Activated naive CD8-positive, alpha-beta T cell treated with anti-CD3 and anti-CD28 coated beads for 36 hours (primary cell): ENCODE measurements at regions not wholly inside any gene's neighbourhood (a gene's known extent, or its start where the extent isn't known, plus 50 kb on each side); places are given as distances from the start of the nearest gene placed in this dataset.

ENCODE experiments used
- DNase-seq: peaks from one replicate; pipeline ENCODE4 v3.0.0; 2021
- H3K27ac Mint-ChIP-seq: one replicate; pipeline ENCODE4 v1.8.0; 2022; ENCODE audit warnings: mild to moderate bottlenecking, moderate library complexity, mixed read lengths
- H3K27me3 Mint-ChIP-seq: one replicate; pipeline ENCODE4 v1.8.0; 2022; ENCODE audit warnings: mild to moderate bottlenecking, mixed read lengths
- H3K36me3 Mint-ChIP-seq: one replicate; pipeline ENCODE4 v1.8.0; 2021; ENCODE audit warnings: mild to moderate bottlenecking, mixed read lengths
- H3K4me1 Mint-ChIP-seq: one replicate; pipeline ENCODE4 v1.8.0; 2021; ENCODE audit warnings: mixed read lengths
- H3K4me3 Mint-ChIP-seq: one replicate; pipeline ENCODE4 v1.8.0; 2022; ENCODE audit warnings: mild to moderate bottlenecking, moderate library complexity, mixed read lengths
- H3K9me3 Mint-ChIP-seq: one replicate; pipeline ENCODE4 v1.8.0; 2022; ENCODE audit warnings: mixed read lengths

DNA sequence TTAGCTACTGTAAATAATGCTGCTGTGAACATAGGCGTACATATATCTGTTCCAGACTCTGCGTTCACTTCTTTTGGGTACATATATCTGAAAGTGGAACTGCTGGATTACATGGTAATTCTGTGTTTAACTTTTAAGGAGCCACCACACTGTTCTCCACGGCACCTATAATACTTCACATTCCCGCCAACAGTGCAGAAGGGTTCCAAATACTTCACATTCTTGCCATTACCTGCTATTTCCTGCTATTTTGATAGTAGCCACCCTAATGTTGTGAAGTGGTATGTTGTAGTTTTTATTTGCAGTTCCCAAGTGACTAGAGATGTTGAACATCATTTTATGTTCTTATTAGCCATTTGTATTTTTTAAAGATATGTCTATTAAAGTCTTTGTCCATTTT is 377.4 kb upstream of the SLC10A2 start:
- H3K27me3 Mint-ChIP-seq = no peaks in the 10 kb centered on the region
- H3K9me3 Mint-ChIP-seq = no peaks in the 10 kb centered on the region
- no peaks in the 10 kb centered on the region for H3K36me3 Mint-ChIP-seq
- H3K27ac Mint-ChIP-seq = no peak overlapping the region
- DNase-seq = no peak
- H3K4me3 Mint-ChIP-seq = no peak overlapping the region
- no peaks in the 10 kb centered on the region for H3K4me1 Mint-ChIP-seq

GRCh38 chr13:103437651-103438050 is 371.4 kb upstream of the SLC10A2 start:
- H3K27me3 Mint-ChIP-seq = no peaks in the 10 kb centered on the region
- H3K4me1 Mint-ChIP-seq = no peaks in the 10 kb centered on the region
- no peak overlapping the region for H3K27ac Mint-ChIP-seq
- no peak for DNase-seq
- no peak overlapping the region for H3K4me3 Mint-ChIP-seq
- H3K36me3 Mint-ChIP-seq = no peaks in the 10 kb centered on the region
- no peaks in the 10 kb centered on the region for H3K9me3 Mint-ChIP-seq

GRCh38 chr13:103436057-103436654 is 369.9 kb upstream of the SLC10A2 start:
- H3K27ac Mint-ChIP-seq = no peak overlapping the region
- H3K27me3 Mint-ChIP-seq = no peaks in the 10 kb centered on the region
- H3K9me3 Mint-ChIP-seq = no peaks in the 10 kb centered on the region
- DNase-seq = no peak
- no peak overlapping the region for H3K4me3 Mint-ChIP-seq
- H3K4me1 Mint-ChIP-seq = no peaks in the 10 kb centered on the region
- no peaks in the 10 kb centered on the region for H3K36me3 Mint-ChIP-seq

DNA sequence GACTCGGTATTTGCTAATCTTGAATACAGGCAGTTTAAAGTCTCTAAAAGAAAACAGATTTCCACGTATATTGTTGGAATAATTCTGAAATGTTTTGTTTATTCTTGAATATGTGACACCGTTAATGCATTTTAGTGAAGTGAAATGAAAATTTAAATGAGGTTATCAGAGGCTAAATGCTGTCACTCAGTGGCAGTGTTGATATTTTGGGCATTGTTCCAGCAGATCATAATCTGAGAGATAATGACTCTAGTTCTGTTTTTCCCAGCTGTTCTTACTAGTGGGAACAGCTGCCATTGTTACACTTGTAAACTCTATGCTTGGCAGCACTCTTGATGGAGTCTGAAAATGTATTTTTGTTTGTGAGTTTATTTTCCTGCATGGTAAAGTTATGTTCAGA is 365.6 kb upstream of the SLC10A2 start:
- Mint-ChIP-seq H3K4me1 (no peaks in the 10 kb centered on the region), H3K9me3 (peaks cover 3% of the 10 kb centered on the region), H3K27me3 (no peaks in the 10 kb centered on the region), H3K4me3 (no peak overlapping the region), H3K27ac (no peak overlapping the region), H3K36me3 (no peaks in the 10 kb centered on the region)
- no peak for DNase-seq

DNA sequence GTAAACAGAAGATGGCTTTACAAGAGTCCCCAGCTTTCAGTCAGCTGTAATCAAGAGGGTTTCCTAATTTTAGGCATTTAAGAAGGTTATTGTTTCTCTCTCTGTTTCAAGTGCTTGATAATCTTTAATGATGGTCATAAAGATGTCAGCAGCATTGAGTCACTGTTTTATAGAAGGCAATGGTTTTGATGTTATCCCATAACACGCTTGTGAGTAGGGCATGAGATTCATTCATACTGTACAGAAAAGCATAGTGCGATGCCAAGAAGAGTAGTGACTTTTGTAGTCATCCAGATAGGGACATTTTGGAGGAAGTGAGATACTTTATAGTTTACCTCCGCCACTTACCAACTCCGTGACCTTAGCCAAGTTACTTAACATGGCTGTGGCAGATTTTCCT is 364.2 kb upstream of the SLC10A2 start:
- H3K4me3 Mint-ChIP-seq = no peak overlapping the region

GRCh38 chr13:103410002-103410401 is 343.8 kb upstream of the SLC10A2 start:
- no peak for DNase-seq
- H3K4me1 Mint-ChIP-seq = no peaks in the 10 kb centered on the region
- no peaks in the 10 kb centered on the region for H3K9me3 Mint-ChIP-seq
- no peaks in the 10 kb centered on the region for H3K27me3 Mint-ChIP-seq
- no peak overlapping the region for H3K27ac Mint-ChIP-seq
- H3K4me3 Mint-ChIP-seq = no peak overlapping the region
- H3K36me3 Mint-ChIP-seq = no peaks in the 10 kb centered on the region

More for the DNA sequence above, 364.2 kb upstream of the SLC10A2 start:
- Mint-ChIP-seq H3K36me3 (no peaks in the 10 kb centered on the region), H3K9me3 (peaks cover 3% of the 10 kb centered on the region), H3K27me3 (no peaks in the 10 kb centered on the region), H3K4me1 (no peaks in the 10 kb centered on the region), H3K27ac (no peak overlapping the region)
- no peak for DNase-seq

DNA sequence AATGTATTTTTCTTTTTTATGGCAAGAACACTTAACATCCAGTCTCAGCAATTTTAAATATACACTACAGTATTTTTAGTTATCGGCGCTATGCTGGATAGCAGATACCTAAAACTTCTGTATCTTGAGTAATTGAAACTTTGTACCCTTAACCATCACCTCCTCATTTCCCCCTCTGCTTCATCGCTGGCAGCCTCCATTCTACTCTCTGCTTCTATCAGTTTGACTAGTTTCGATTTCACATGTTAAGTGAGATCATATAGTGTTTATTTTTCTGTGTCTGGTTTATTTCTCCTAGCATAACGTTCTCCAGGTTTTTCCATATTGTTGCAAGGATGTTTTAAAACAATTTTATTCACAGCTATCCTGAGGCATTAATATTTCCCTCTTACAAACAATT is 340.8 kb upstream of the SLC10A2 start:
- Mint-ChIP-seq H3K27me3 (no peaks in the 10 kb centered on the region), H3K27ac (no peak overlapping the region), H3K36me3 (no peaks in the 10 kb centered on the region), H3K4me3 (no peak overlapping the region), H3K9me3 (no peaks in the 10 kb centered on the region), H3K4me1 (no peaks in the 10 kb centered on the region)
- no peak for DNase-seq

DNA sequence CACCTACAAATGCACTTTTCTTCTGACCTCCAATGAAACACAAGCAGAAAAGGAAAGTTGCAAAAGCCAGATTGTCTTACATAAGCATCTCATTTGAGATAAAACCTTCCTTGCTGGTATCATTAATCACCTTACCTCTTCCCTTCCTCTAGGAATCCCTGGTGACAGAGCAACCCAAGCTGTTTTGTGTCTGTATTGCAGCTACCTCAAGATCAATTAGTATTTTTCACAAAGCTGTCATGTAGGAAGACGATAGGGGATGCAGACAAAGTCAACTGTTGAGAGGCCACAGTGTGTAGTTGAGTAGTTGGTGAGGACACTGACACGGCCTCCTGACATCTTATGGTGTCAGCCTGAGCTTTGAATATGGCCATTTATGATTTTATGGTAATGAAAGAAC is 339.1 kb upstream of the SLC10A2 start:
- Mint-ChIP-seq H3K4me1 (no peaks in the 10 kb centered on the region), H3K27ac (no peak overlapping the region), H3K36me3 (no peaks in the 10 kb centered on the region), H3K9me3 (no peaks in the 10 kb centered on the region), H3K4me3 (no peak overlapping the region), H3K27me3 (no peaks in the 10 kb centered on the region)
- DNase-seq = no peak

DNA sequence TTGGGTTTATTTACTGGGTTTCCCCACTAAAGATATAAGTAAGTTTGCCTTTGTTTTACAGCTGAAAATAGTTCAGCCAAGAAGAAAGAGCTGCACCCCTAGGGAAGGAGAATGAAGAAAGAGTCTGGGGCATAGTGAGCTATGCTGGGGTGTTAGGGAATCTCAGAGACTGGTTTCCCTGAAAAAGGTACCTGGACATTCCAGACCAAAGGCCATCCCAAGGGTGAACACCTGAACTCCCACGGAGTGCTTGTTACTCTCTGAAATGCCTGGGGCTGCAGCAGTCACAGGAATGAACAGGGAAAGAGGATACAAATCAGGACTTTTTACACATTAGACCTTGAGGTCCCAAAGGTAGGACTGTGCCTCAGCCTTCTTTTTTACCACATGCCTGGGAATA is 337.6 kb upstream of the SLC10A2 start:
- Mint-ChIP-seq H3K4me3 (no peak overlapping the region), H3K9me3 (no peaks in the 10 kb centered on the region), H3K27ac (no peak overlapping the region), H3K4me1 (no peaks in the 10 kb centered on the region), H3K36me3 (no peaks in the 10 kb centered on the region), H3K27me3 (no peaks in the 10 kb centered on the region)
- DNase-seq = no peak

- H3K9me3 Mint-ChIP-seq = peaks cover under 1% of the 10 kb centered on the region
Observed at GRCh38 chr13:103403148-103403740, 337.0 kb upstream of the SLC10A2 start.

DNA sequence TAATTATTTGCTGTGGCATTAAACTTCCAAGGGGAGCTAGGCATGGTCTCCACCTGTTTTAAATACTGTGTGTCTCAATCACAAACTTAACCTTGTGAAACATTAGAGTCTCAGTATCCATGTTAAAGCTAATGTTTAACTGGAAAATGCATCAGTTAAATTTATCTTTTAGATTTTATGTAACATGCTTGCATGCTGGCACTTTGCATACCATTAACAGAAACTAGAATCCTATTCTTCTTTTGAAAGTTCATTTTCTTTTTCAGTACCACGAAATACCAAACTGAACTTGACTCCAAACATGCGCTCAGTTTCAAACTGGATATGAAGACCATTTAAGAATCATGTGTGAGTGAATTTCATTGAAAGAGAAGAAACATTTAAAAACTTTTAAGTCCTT is 328.9 kb upstream of the SLC10A2 start:
- Mint-ChIP-seq H3K27ac (no peak overlapping the region), H3K4me3 (no peak overlapping the region), H3K9me3 (peaks cover 2% of the 10 kb centered on the region), H3K27me3 (no peaks in the 10 kb centered on the region), H3K36me3 (no peaks in the 10 kb centered on the region), H3K4me1 (no peaks in the 10 kb centered on the region)
- DNase-seq = no peak

More at GRCh38 chr13:103403148-103403740, 337.0 kb upstream of the SLC10A2 start:
- Mint-ChIP-seq H3K4me1 (no peaks in the 10 kb centered on the region), H3K27ac (no peak overlapping the region), H3K36me3 (no peaks in the 10 kb centered on the region), H3K27me3 (no peaks in the 10 kb centered on the region), H3K4me3 (no peak overlapping the region)
- DNase-seq = no peak

DNA sequence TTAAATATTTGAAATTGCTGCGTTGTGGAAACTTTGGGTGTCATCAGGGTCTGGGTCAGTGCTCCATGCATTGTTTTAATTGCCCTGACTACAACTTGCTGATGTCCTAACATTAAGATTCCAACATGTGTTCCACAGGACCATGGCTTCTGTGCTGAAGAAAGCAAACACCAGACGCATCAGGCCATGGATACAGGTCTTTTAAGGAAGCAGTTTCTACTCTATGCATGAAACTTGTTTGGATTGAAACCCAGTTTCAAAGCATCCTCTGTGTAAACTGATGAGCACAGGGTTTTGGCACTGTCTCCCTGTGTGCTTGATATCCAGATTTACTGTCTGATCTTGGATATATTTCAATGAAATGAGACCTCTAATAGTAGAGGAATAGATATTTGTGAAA is 328.4 kb upstream of the SLC10A2 start:
- Mint-ChIP-seq H3K27ac (no peak overlapping the region), H3K9me3 (peaks cover 2% of the 10 kb centered on the region), H3K36me3 (no peaks in the 10 kb centered on the region), H3K4me1 (no peaks in the 10 kb centered on the region), H3K27me3 (no peaks in the 10 kb centered on the region), H3K4me3 (no peak overlapping the region)
- DNase-seq = no peak

GRCh38 chr13:103391936-103392335 is 325.7 kb upstream of the SLC10A2 start:
- Mint-ChIP-seq H3K4me1 (no peaks in the 10 kb centered on the region), H3K4me3 (no peak overlapping the region), H3K27ac (no peak overlapping the region), H3K36me3 (no peaks in the 10 kb centered on the region), H3K27me3 (no peaks in the 10 kb centered on the region), H3K9me3 (no peaks in the 10 kb centered on the region)
- no peak for DNase-seq

DNA sequence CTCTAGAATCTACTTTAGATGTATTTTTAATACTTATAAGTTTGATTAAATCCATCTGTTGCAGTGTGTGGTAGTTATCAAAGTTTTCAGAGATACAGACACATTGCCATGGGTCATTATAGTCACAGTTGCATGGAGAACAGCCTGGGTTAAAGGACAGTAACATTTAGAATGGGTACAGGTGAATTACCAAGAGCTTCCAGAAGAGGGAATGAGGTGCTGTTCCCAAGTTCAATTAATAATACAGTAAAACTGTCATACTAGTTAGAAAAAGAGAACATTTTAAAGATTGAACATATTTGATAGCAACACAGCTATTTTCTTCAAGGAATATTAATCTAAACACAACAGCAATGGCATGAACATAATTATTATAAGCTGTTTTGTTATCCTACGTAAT is 322.6 kb upstream of the SLC10A2 start:
- Mint-ChIP-seq H3K4me3 (no peak overlapping the region), H3K36me3 (no peaks in the 10 kb centered on the region), H3K9me3 (no peaks in the 10 kb centered on the region), H3K27me3 (no peaks in the 10 kb centered on the region), H3K4me1 (no peaks in the 10 kb centered on the region), H3K27ac (no peak overlapping the region)
- no peak for DNase-seq

- Mint-ChIP-seq H3K9me3 (peaks cover 6% of the 10 kb centered on the region), H3K27ac (no peak overlapping the region), H3K4me3 (no peak overlapping the region), H3K36me3 (no peaks in the 10 kb centered on the region), H3K27me3 (no peaks in the 10 kb centered on the region), H3K4me1 (no peaks in the 10 kb centered on the region)
- no peak for DNase-seq
Observed at GRCh38 chr13:103386341-103386740, 320.1 kb upstream of the SLC10A2 start.

DNA sequence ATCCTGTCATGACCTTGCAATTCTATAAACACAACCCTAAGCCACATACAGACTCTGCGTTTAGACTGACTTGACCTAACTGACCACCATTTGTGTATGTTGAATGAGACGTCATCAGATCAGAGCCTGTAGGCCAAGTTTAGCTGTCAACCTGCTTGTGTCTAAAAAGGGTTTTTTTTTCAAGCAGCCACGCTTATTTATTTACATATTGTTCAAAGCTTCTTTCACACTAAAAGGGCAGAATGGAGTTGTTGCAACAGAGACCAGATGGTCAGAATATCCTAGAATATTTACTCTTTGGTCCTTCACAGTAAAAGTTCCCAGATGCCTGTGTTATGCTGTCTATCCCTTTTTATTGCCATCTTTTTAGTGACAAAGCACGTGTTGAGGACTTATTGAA is 307.7 kb upstream of the SLC10A2 start:
- Mint-ChIP-seq H3K27me3 (no peaks in the 10 kb centered on the region), H3K4me1 (no peaks in the 10 kb centered on the region), H3K27ac (no peak overlapping the region), H3K36me3 (no peaks in the 10 kb centered on the region), H3K9me3 (no peaks in the 10 kb centered on the region), H3K4me3 (no peak overlapping the region)
- no peak for DNase-seq
